Pancreas (tissue), 10 donors: ENCODE measurements at regions not wholly inside any gene's neighbourhood (a gene's known extent, or its start where the extent isn't known, plus 50 kb on each side); places are given as distances from the start of the nearest gene placed in this dataset.

Experiments used
- ATAC-seq, 4 donors: fragments of 200-7000 bp; cut with Tn5 transposase; one replicate each; pipeline versions ENCODE4 v1.8.0 to v1.9.1; 2020; ENCODE audit warnings: mild to moderate bottlenecking in 4 of 4, moderate library complexity in 4 of 4
- DNase-seq, 6 donors: peaks; one replicate each; pipeline ENCODE4 v3.0.0-alpha.2; 2020
- FAIRE-seq: peaks from 2 replicates; lab custom pipeline; 2012; peaks lifted over from hg19 to GRCh38; lab: Jason Lieb, UNC
- H3K27ac ChIP-seq, 4 donors: fragments of 200-600 bp; sonication (generic); 1 replicate in 3 of 4; 2 replicates in 1 of 4; pipeline versions ENCODE4 v1.5.0 to v1.8.0; 2020
- H3K27me3 ChIP-seq, 4 donors: fragments of 200-600 bp; one replicate each; pipeline ENCODE4 v1.8.0; 2021
- H3K36me3 ChIP-seq, 3 donors: fragments of 200-600 bp; sonication (generic) in 1 of 3; one replicate each; pipeline versions ENCODE4 v1.5.0 to v1.8.0; 2020 to 2021
- H3K4me1 ChIP-seq, 3 donors: fragments of 200-600 bp; one replicate each; pipeline ENCODE4 v1.8.0; 2021
- H3K4me3 ChIP-seq, 4 donors: fragments of 200-600 bp; sonication (generic) in 2 of 4; one replicate each; pipeline versions ENCODE4 v1.5.0 to v1.8.0; 2020 to 2021
- H3K9me3 ChIP-seq, 4 donors: fragments of 200-600 bp; one replicate each; pipeline ENCODE4 v1.8.0; 2021
- CTCF ChIP-seq, 4 donors: fragments of 200-600 bp; sonication (generic) in 3 of 4; IDR thresholded peaks; one replicate each; pipeline versions ENCODE4 v1.5.0 to v1.8.0; 2021; ENCODE audit warnings: antibody characterized with exemption in 4 of 4
- WGBS, 2 donors: extraction: QIAGEN DNeasy Blood & Tissue Kit; methylation state at CpG; one replicate each; pipeline ENCODE4 v1.1.7; 2013; 5-methylcytosine and 5-hydroxymethylcytosine counted together
- intact Hi-C, 3 donors: fragments of 100-400 bp; cut with DNase I; formaldehyde crosslinking; loops; one replicate each; pipeline versions ENCODE4 v1.11.1 to v1.14.2; 2022
- donor health status: healthy with polysubstance abuse.
- donor health status: DM: no; HTN: no; CAD: no; lungs with moderate emphysema.
- donor health status: DM: no; HTN: no; CAD: no.
- donor health status: control.
- donor health status: control.
- donor health status: Bipolar disorder and iron deficiency.
- donor health status: DM: yes; HTN: yes; CAD: no.
- donor health status: DM: no; HTN: no; CAD: no.
- donor health status: DM: no; HTN: no; CAD: no.
- donor health status: DM: yes; HTN: yes; CAD: no.

GRCh38 chr3:28651159-28651558, 302.5 kb upstream of the AZI2 start:
- DNase-seq (no peak), FAIRE-seq (no peak), ATAC-seq (no peak)
- H3K36me3 ChIP-seq: no peaks in the 10 kb centered on the region
- no peaks in the 10 kb centered on the region for H3K27me3 ChIP-seq
- 88 to 89% methylated on average over 3 of the region's 3 CpGs for WGBS, 2 donors
- peaks cover 0 to 10% (median 5%) of the 10 kb centered on the region in 3 donors for H3K4me1 ChIP-seq
- H3K9me3 ChIP-seq: no peaks in the 10 kb centered on the region
- H3K4me3 ChIP-seq: no peak overlapping the region
- H3K27ac ChIP-seq: no peak overlapping the region
- intact Hi-C loops: no loop called here
- TF ChIP-seq CTCF (IDR thresholded peaks at IDR 0.05): no peak

DNA sequence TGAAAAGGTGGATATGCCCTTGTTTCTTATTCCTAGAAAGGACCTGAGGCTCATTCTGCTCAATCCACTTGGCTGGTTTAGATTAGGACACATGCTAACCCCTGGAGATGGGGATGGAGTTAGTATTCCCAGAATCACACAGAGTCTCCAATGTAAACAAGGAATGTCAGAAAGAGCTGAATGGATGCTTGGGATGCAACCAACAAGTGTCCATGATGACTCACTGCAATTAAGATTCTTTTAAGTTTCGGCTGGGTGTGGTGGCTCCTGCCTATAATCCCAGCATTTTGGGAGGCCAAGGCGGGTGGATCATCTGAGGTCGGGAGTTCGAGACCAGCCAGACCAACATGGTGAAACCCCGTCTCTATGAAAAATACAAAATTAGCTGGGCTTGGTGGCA, 315.5 kb upstream of the AZI2 start:
- intact Hi-C loops: loop anchor here in 1 of 3 donors (10.0 kb wide), 1 partner anchor 61 kb away; no protein-coding TSS in a partner anchor
- WGBS, 2 donors: 94 to 96% methylated on average over 5 of the region's 5 CpGs
- H3K9me3 ChIP-seq: no peaks in the 10 kb centered on the region
- no peak for TF ChIP-seq CTCF (IDR thresholded peaks at IDR 0.05)
- ATAC-seq (no peak), DNase-seq (no peak), FAIRE-seq (no peak)
- H3K4me1 ChIP-seq: peaks cover 0 to 9% (median 8%) of the 10 kb centered on the region in 3 donors
- no peaks in the 10 kb centered on the region for H3K36me3 ChIP-seq
- H3K4me3 ChIP-seq: no peak overlapping the region
- no peaks in the 10 kb centered on the region for H3K27me3 ChIP-seq
- no peak overlapping the region for H3K27ac ChIP-seq

- peak; percentile 94 to 99 (median 97) for ATAC-seq
- Histone ChIP-seq H3K9me3 (no peaks in the 10 kb centered on the region), H3K36me3 (no peaks in the 10 kb centered on the region), H3K4me1 (peaks cover 0 to 15% (median 8%) of the 10 kb centered on the region in 3 donors), H3K27ac (no peak overlapping the region), H3K27me3 (no peaks in the 10 kb centered on the region), H3K4me3 (no peak overlapping the region)
- whole genome bisulfite sequencing, 2 donors: 18 to 25% methylated on average over 5 of the region's 5 CpGs
- peak; percentile 46 to 81 (median 58) for DNase-seq
- peak; percentile 13 for FAIRE-seq
- intact Hi-C loops: loop anchor here in 1 of 3 donors (10.0 kb wide), 1 partner anchor 57 kb away; no protein-coding TSS in a partner anchor
- peak; percentile 66 to 82 (median 81) for TF ChIP-seq CTCF (IDR thresholded peaks at IDR 0.05)
Observed at GRCh38 chr3:28667646-28668621, 319.3 kb upstream of the AZI2 start.

GRCh38 chr3:28669870-28670269, 321.2 kb upstream of the AZI2 start:
- no peak for DNase-seq
- 54 to 60% methylated on average over 2 of the region's 2 CpGs for WGBS, 2 donors

More at GRCh38 chr3:28669870-28670269, 321.2 kb upstream of the AZI2 start:
- H3K4me1 ChIP-seq: peaks cover 0 to 15% (median 8%) of the 10 kb centered on the region in 3 donors
- H3K27me3 ChIP-seq: no peaks in the 10 kb centered on the region
- no peak overlapping the region for H3K4me3 ChIP-seq
- no peaks in the 10 kb centered on the region for H3K9me3 ChIP-seq
- TF ChIP-seq CTCF (IDR thresholded peaks at IDR 0.05): no peak
- intact Hi-C loops: loop anchor here in 1 of 3 donors (10.0 kb wide), 1 partner anchor 55 kb away; no protein-coding TSS in a partner anchor
- ATAC-seq (no peak), FAIRE-seq (no peak)
- H3K27ac ChIP-seq: no peak overlapping the region
- no peaks in the 10 kb centered on the region for H3K36me3 ChIP-seq
